ENCODE measurements at regions not wholly inside any gene's neighbourhood (a gene's known extent, or its start where the extent isn't known, plus 50 kb on each side); places are given as distances from the start of the nearest gene placed in this dataset.

DNA sequence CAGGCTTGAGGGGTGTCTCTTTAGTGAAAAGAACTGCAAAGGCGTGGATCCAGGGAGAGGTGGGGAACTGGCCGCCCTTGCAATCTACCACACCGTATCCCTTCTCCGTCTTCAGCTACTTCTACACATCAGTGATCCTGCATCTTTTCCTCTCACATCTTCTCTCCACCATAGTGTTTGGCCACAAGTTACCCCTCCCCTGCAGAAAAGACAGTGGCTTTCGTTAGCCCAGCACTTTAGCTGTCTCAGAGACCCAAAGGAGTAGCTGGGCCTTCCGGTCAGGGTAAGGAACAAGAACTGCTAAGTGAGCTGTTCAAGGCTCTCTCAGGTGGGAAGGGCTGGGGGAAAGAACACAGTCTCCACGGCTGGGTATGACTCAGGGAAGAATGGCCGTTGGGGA is 158.4 kb downstream of the NDUFA12 start:
- TF ChIP-seq, protein P1, sequence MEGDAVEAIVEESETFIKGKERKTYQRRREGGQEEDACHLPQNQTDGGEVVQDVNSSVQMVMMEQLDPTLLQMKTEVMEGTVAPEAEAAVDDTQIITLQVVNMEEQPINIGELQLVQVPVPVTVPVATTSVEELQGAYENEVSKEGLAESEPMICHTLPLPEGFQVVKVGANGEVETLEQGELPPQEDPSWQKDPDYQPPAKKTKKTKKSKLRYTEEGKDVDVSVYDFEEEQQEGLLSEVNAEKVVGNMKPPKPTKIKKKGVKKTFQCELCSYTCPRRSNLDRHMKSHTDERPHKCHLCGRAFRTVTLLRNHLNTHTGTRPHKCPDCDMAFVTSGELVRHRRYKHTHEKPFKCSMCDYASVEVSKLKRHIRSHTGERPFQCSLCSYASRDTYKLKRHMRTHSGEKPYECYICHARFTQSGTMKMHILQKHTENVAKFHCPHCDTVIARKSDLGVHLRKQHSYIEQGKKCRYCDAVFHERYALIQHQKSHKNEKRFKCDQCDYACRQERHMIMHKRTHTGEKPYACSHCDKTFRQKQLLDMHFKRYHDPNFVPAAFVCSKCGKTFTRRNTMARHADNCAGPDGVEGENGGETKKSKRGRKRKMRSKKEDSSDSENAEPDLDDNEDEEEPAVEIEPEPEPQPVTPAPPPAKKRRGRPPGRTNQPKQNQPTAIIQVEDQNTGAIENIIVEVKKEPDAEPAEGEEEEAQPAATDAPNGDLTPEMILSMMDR (IDR thresholded peaks at IDR 0.05; ENCODE audit: insufficient read depth, low read length, poor library complexity, severe bottlenecking): no peak
- no peak for TF ChIP-seq EZH2phosphoT487 (conservative IDR thresholded peaks at IDR 0.05; ENCODE audit: low read length)
